NCI-H128 (cell line): ENCODE measurements at regions not wholly inside any gene's neighbourhood (a gene's known extent, or its start where the extent isn't known, plus 50 kb on each side); places are given as distances from the start of the nearest gene placed in this dataset.
"Not testable (repeated sequence)": the region's sequence is repeated elsewhere in the genome, so short reads cannot be mapped to it uniquely, and the experiment has no call there.

Experiments used
- DNase-seq: peaks from one replicate; lab custom pipeline; 2025; ENCODE audit not compliant: unreplicated experiment; lab: John Stamatoyannopoulos, UW

DNA sequence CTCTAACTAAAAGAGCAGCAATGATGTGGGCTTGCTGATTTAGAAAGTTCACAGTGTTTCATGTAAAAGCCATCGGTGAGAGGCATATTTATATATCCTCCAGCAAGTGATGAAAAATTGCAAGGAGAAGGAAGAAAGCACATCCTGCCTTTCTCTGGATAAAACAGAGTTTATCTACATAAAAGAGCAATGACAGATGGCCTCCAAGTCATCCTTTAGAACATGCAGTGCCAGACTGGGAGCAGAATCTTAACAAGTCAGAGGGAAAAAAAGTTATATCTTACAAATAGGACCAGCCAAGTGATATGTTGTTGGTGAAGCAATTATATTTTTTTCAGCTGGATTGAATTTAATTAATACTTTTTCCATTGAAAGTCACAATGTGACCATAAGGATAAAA, 253.8 kb upstream of the MGMT start:
- DNase-seq, result no peak

- DNase-seq, result not testable (repeated sequence)
Observed at GRCh38 chr10:129213996-129214395, 253.0 kb upstream of the MGMT start.

- DNase-seq, result no peak
Observed at GRCh38 chr10:129219364-129219763, 247.7 kb upstream of the MGMT start.

DNA sequence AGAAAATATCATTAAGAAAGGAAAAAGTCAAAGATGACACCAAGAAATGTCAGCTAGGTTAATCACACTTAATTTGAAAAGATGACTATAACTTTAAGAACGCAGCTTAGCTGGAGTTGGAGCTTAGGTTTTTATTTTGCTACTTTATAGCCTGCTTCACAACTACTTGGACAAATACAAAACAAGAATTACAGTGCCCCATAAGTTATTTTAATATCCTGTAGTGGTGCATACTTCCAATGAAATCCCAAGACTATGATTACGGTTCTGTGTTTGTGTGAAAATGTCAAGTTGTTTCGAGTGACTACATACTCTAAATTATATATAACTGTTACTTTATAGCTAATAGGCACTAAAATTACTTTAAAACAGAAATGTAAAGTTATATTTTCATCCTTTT, 244.6 kb upstream of the MGMT start:
- no peak for DNase-seq

- DNase-seq, result no peak
Observed at GRCh38 chr10:129223363-129223762, 243.7 kb upstream of the MGMT start.

DNA sequence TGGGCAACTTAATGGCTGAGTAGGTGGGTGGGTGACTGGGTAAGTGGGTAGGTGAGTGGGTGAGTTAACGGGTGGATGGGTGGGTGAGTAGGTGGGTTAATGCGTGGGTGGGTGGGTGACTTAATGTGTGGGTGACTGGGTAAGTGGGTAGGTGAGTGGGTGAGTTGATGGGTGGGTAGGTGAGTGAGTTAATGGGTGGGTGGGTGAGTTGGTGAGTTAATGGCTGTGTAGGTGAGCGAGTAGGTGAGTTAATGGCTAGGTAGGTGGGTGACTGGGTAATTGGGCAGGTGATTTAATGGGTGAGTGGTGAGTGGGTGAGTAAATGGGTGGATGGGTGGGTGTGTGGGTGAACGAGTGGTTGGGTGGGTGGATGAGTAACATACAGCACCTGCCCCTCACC, 243.0 kb upstream of the MGMT start:
- DNase-seq, result no peak

DNA sequence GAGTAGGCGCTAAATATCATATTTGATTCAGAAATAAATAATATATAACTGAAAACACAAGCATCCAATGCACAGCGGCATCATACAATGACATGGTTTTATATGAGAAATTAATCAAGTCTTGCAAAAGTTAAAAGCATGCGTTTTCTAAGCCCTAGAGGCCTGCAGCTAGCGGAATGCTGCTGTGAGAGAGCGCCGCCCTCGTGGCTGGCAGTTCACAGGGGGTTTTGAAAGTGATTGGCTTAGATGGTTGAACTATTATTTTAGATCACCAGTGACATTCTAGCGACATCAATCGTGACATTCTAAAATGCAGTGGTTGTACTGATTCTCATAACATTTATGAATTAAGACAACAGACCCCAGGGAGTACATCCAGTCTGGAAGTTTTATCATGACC, 235.2 kb upstream of the MGMT start:
- DNase-seq, result no peak

- DNase-seq, result no peak
Observed at GRCh38 chr10:129233351-129234148, 233.5 kb upstream of the MGMT start.

GRCh38 chr10:129236274-129236691, 230.8 kb upstream of the MGMT start:
- DNase-seq, result no peak

DNA sequence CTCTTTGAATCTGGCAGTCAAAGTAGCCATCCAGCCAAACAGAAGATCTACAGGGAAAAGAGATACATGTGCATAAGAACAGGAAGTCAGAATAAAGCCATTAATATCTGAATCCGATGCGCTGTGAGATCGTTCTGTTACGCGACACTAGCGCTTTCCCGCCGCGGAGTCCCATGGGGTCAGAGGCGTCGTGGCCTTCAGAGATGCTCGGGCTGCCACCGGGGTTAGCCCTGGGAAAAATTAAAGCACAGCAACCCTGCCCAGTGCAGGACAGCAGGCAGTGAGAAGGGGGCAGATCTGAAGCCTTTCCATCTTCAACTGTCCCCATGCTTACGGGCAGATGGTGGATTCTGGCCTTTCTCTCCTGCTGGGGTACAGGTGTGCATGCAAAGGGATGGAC, 225.6 kb upstream of the MGMT start:
- DNase-seq, result no peak

DNA sequence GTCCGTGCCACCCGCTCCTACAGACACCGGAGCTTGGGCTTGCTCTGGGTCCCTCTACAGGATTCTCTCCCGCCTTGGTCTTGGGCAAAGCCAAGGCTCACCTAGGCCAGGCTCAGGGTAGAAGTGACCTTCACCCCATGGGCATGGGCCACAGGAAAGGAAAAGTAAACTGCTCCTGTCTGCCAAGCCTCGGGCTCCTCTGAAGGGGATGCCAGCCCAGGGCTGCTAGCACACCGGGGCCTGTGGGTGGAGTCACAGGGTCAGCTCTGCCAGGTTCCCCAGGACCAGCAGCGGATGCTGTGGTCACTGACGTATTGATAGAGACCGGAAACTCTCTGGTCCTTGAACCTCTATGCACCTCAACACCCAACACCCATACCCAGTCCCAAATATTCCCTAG, 222.7 kb upstream of the MGMT start:
- no peak for DNase-seq

DNA sequence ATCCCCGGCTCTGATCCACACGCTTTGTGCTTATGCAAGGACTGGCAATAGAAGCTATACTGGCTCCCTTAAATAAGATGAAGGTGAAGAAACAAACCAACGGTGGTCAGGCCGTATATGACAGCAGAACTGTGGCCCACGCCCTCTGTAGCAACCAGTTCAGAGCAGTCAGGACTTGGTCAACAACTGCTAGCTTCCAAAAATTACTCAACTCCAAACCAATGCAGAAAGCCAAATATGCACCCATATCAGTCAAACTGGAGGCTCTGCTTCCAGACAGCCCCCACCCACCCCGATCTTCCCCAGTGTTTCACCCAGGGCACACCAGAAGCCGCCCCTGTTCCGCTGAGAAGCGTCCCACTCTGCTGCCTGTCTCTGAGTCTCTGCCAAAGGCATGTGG, 222.3 kb upstream of the MGMT start:
- DNase-seq, result no peak

GRCh38 chr10:129253161-129253864, 213.7 kb upstream of the MGMT start:
- no peak for DNase-seq

DNA sequence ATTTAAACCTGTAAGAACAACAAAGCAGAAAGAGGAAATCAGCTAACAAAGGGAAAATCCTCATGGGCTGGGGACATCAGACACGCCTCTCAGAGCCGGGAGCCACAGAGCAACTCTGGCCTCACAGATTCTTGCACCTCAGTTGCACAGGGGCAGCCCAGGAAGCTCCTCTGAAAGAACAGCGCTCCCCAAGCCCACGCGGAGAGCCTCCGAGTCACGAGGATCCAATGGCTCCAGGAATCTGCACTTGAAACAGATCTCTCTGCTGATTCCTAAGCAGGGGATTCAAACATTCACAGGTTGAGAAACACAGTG, 213.2 kb upstream of the MGMT start:
- DNase-seq, result no peak

DNA sequence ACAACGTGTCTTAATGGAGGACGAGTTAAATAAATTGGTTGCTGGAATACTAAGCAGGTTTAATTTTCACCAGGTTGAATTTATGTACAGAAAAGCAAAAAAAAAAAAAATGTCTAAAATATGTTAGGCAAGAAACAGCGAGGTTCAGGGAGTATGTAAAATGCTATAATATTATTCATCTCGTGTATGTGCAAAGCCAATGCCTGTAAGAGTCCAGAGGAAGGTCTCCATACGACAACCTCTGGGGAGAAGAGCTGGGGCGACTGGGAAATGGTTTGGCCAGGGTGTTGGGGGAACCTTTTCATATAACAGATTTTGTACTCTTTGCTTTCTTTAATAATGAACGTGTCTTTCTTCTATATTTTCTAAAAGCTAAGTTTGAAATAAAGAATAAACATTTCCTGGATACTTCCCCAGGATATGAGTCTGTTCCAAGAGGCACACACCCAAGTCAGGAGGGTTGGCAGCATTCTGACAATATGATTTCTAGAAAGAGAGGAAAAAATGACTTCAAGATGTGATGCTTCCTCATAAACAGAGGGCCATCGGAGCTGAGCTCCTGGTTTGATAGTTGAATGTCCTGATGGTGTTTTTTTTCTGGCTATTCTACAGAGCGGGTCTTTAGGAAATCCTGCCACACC, 208.6 kb upstream of the MGMT start:
- DNase-seq, result no peak

DNA sequence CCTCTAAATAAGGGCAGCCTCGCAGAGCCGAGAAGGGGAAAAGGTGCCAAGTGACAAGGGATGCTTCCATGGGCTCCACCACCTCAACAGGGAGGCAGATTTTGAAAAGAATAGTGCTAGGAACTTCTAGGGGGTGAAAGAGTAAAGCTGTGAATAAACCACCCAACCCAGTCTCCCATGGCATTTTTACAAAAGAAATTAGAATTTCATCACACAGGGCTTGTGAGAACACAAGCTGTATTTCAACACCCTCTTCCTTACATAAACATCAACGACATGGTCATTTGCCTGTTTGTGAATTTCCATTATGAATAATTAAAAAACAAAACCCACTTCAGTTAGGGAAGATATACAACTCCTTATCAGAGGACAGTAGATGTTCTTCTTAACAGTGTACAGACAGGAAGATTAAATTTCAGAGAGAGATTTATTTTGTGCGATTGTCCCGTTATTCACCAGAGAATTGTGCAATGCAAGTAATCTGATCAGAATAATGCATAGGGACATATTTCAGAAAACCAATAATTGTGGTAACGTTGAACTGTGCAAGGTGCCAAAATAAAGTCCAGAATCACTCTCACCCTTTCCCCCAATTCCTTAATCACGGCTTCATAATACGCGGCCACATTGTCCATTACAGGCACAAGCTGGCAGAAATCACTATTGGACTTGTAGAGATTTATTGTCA, 207.8 kb upstream of the MGMT start:
- no peak for DNase-seq

GRCh38 chr10:129272176-129272575, 194.9 kb upstream of the MGMT start:
- no peak for DNase-seq

- DNase-seq, result no peak
Observed at GRCh38 chr10:129272866-129273650, 194.0 kb upstream of the MGMT start.

DNA sequence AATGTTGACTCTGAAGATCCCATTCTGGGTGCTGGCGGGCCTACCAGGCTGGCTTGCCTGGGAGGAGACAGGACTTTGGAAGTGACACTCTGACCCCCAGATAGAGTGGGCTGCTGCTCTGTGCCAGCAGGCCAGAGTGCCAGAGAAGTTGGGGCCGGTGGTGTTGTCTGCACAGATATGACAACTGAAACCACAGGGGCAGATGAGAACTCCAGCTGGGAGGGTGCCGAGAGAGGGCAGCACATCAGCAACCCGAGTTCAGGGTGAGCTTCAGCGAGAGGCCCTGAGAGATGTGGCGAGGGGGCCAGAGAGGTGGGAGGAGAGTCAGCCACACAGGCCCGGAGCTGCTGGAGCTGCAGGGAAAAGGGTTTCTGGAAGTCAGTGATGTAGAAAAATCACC, 193.2 kb upstream of the MGMT start:
- no peak for DNase-seq

DNA sequence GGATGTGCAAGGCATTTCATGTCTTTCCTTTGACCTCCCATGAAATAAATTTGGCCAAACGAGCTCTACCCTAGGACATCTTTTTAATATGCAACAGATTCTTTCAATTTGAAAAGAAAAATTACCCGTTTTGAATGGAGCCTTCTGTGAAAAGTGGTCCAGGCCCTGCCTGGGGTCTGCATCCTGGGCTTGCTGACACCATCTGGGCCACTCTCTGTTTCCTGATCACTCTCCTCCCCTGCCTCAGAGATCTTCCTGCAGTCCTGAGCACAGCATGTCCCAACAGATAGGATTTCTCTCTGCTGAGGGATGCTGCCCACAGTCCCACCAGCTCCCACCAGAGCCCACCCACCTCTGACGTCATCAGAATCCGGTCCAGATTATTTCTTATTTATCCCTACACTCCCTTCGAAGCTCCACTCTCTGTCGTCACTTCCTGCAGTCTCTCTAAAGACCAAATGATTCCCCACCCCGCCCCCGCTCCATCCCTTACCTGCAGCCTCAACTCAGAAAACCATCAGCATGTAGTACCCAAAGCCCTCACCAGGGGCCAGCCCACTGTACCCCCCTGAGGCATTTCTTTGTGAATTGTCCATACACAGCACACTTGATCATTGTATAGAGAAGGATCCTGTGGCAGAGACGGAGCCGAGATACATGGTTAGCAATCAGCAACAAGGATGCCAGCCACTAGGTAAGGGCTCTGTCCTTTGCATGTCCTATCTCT, 192.1 kb upstream of the MGMT start:
- DNase-seq, result no peak
